Erythroblast (primary cell): ENCODE measurements at regions not wholly inside any gene's neighbourhood (a gene's known extent, or its start where the extent isn't known, plus 50 kb on each side); places are given as distances from the start of the nearest gene placed in this dataset.

Source experiments
- DNase-seq, 2 experiments: peaks; one replicate each; lab custom pipeline; 2025; lab: John Stamatoyannopoulos, UW
- GATA1 ChIP-seq: IDR thresholded peaks from 2 replicates; pipeline ENCODE4 v1.6.1; 2011; ENCODE audit warnings: low read depth, mild to moderate bottlenecking, control low read depth, low read length, moderate library complexity
- POLR2A ChIP-seq: IDR thresholded peaks from 2 replicates; pipeline ENCODE4 v1.6.1; 2011; ENCODE audit warnings: mild to moderate bottlenecking, low read length

- no peak for DNase-seq
- no peak for TF ChIP-seq POLR2A
- no peak for TF ChIP-seq GATA1
These were observed 977.8 kb downstream of the TBC1D22A start for GRCh38 chr22:47740109-47740805.

- no peak for DNase-seq
- TF ChIP-seq GATA1 (no peak), POLR2A (no peak)
These were observed 977.0 kb downstream of the TBC1D22A start for GRCh38 chr22:47739291-47740015.

GRCh38 chr22:47738472-47739013, 976.1 kb downstream of the TBC1D22A start:
- TF ChIP-seq POLR2A (no peak), GATA1 (no peak)
- no peak for DNase-seq

GRCh38 chr22:47736186-47737034, 974.0 kb downstream of the TBC1D22A start:
- TF ChIP-seq GATA1 (no peak), POLR2A (no peak)
- DNase-seq: no peak

- TF ChIP-seq POLR2A: no peak
- TF ChIP-seq GATA1: no peak
- DNase-seq: no peak
These were observed 972.1 kb downstream of the TBC1D22A start for GRCh38 chr22:47734511-47734910.

- TF ChIP-seq GATA1: no peak
- TF ChIP-seq POLR2A: no peak
- DNase-seq: no peak
These were observed 965.2 kb downstream of the TBC1D22A start for GRCh38 chr22:47727641-47728040.

- TF ChIP-seq GATA1: no peak
- no peak for TF ChIP-seq POLR2A
- no peak for DNase-seq
These were observed 962.3 kb downstream of the TBC1D22A start for GRCh38 chr22:47724751-47725150.

GRCh38 chr22:47724030-47724429, 961.6 kb downstream of the TBC1D22A start:
- no peak for DNase-seq
- TF ChIP-seq GATA1 (no peak), POLR2A (no peak)

GRCh38 chr22:47718337-47718736, 955.9 kb downstream of the TBC1D22A start:
- DNase-seq: no peak
- no peak for TF ChIP-seq POLR2A
- TF ChIP-seq GATA1: no peak

- TF ChIP-seq POLR2A (no peak), GATA1 (no peak)
- DNase-seq: no peak
These were observed 954.6 kb downstream of the TBC1D22A start for GRCh38 chr22:47716890-47717615.

GRCh38 chr22:47715866-47716578, 953.6 kb downstream of the TBC1D22A start:
- TF ChIP-seq POLR2A (no peak), GATA1 (no peak)
- no peak for DNase-seq

GRCh38 chr22:47713941-47714340, 951.5 kb downstream of the TBC1D22A start:
- no peak for DNase-seq
- TF ChIP-seq GATA1 (no peak), POLR2A (no peak)

- TF ChIP-seq POLR2A: no peak
- no peak for TF ChIP-seq GATA1
- DNase-seq: no peak
These were observed 947.7 kb downstream of the TBC1D22A start for GRCh38 chr22:47710135-47710534.
